PC-9 (cell line): ENCODE measurements at regions not wholly inside any gene's neighbourhood (a gene's known extent, or its start where the extent isn't known, plus 50 kb on each side); places are given as distances from the start of the nearest gene placed in this dataset.

Experiments used
- BruUV-seq: library from RNA; stranded (reverse); fragments of 400-500 nt; replicated peaks from 2 replicates; lab custom pipeline; 2021; lab: Mats Ljungman, UMichigan
- CTCF ChIA-PET: fragments of 300-600 bp; sonication (Branson Sonifier 250); formaldehyde crosslinking; loops from one replicate; lab custom pipeline; 2022; ENCODE audit warnings: antibody characterized with exemption; lab: Charles Lee
- POLR2A ChIA-PET: fragments of 300-600 bp; sonication (Branson Sonifier 250); formaldehyde crosslinking; loops from one replicate; lab custom pipeline; 2022; ENCODE audit warnings: antibody characterized with exemption; ENCODE audit not compliant: unreplicated experiment; lab: Charles Lee
- DNase-seq, 2 experiments: peaks; one replicate each; pipeline versions ENCODE4 v3.0.0 to v3.0.0-alpha.2; 2015 to 2022; ENCODE audit warnings: mixed read lengths in 1 of 2
- H2AFZ ChIP-seq: fragments of 200-600 bp; sonication (generic); 2 replicates; pipeline ENCODE4 v1.8.1; 2017; ENCODE audit warnings: antibody characterized with exemption
- H3F3A ChIP-seq: fragments of 200-600 bp; sonication (generic); 2 replicates; pipeline ENCODE4 v1.8.1; 2017; ENCODE audit warnings: antibody characterized with exemption, mild to moderate bottlenecking, low read depth; ENCODE audit not compliant: insufficient read depth
- H3K27ac ChIP-seq: fragments of 200-600 bp; sonication (generic); 2 replicates; pipeline ENCODE4 v1.6.1; 2016; ENCODE audit warnings: mixed run types
- H3K27me3 ChIP-seq: fragments of 200-600 bp; sonication (generic); 2 replicates; pipeline ENCODE4 v1.6.1; 2016; ENCODE audit warnings: low read depth, mixed run types; ENCODE audit not compliant: insufficient read depth
- H3K36me3 ChIP-seq: fragments of 200-600 bp; sonication (generic); 2 replicates; pipeline ENCODE4 v1.6.1; 2016; ENCODE audit warnings: low read depth, mixed run types
- H3K4me1 ChIP-seq: fragments of 200-600 bp; sonication (generic); replicated peaks from 2 replicates; pipeline ENCODE4 v1.6.1; 2016; ENCODE audit warnings: mixed run types; ENCODE audit not compliant: insufficient read depth
- H3K4me2 ChIP-seq: fragments of 200-600 bp; sonication (generic); 2 replicates; pipeline ENCODE4 v1.6.1; 2017; ENCODE audit warnings: mixed run types
- H3K4me3 ChIP-seq: fragments of 200-600 bp; sonication (generic); 2 replicates; pipeline ENCODE4 v1.6.1; 2016; ENCODE audit warnings: mixed run types
- H3K79me2 ChIP-seq: fragments of 200-600 bp; sonication (generic); 2 replicates; pipeline ENCODE4 v1.6.1; 2017; ENCODE audit warnings: low read depth, mixed run types
- H3K9me2 ChIP-seq: fragments of 200-600 bp; sonication (generic); 2 replicates; pipeline ENCODE4 v1.8.1; 2017; ENCODE audit warnings: mild to moderate bottlenecking; ENCODE audit not compliant: insufficient read depth
- H3K9me3 ChIP-seq: fragments of 200-600 bp; sonication (generic); 2 replicates; pipeline ENCODE4 v1.8.1; 2016; ENCODE audit warnings: low read depth; ENCODE audit not compliant: insufficient read depth
- H4K20me1 ChIP-seq: fragments of 200-600 bp; sonication (generic); 2 replicates; pipeline ENCODE4 v1.8.1; 2017; ENCODE audit not compliant: insufficient read depth
- CTCF ChIP-seq: fragments of 200-600 bp; sonication (generic); conservative IDR thresholded peaks from 2 replicates; pipeline ENCODE4 v1.6.1; 2017; ENCODE audit warnings: mixed run types, antibody characterized with exemption, mild to moderate bottlenecking, moderate library complexity
- EZH2 ChIP-seq: fragments of 200-600 bp; sonication (generic); IDR thresholded peaks from 2 replicates; pipeline ENCODE4 v1.8.0; 2017; ENCODE audit warnings: antibody characterized with exemption, low read depth
- intact Hi-C: fragments of 100-400 bp; cut with micrococcal nuclease; formaldehyde crosslinking; loops from one replicate; pipeline ENCODE4 v1.10.0; 2022; ENCODE audit not compliant: unreplicated experiment

GRCh38 chr12:124099661-124100060, 126.6 kb downstream of the ZNF664 start:
- POLR2A ChIA-PET = no interaction called here
- intact Hi-C loops = no loop called here

GRCh38 chr12:124100572-124101178, 127.7 kb downstream of the ZNF664 start:
- no peak overlapping the region for H3K27ac ChIP-seq
- H3K79me2 ChIP-seq = no peaks in the 10 kb centered on the region
- H3K9me3 ChIP-seq = no peaks in the 10 kb centered on the region
- H3K4me1 ChIP-seq = no peaks in the 10 kb centered on the region
- ChIA-PET CTCF (no interaction called here), POLR2A (no interaction called here)
- H2AFZ ChIP-seq = no peak overlapping the region
- H3F3A ChIP-seq = no peaks in the 10 kb centered on the region
- intact Hi-C loops = no loop called here
- H3K4me3 ChIP-seq = no peak overlapping the region
- TF ChIP-seq EZH2 (no peak), CTCF (no peak)
- no TSS peak for BruUV-seq
- H3K4me2 ChIP-seq = no peak overlapping the region
- H3K9me2 ChIP-seq = no peaks in the 10 kb centered on the region
- H3K27me3 ChIP-seq = peaks cover 72% of the 10 kb centered on the region
- H4K20me1 ChIP-seq = no peaks in the 10 kb centered on the region
- no peak for DNase-seq
- no peaks in the 10 kb centered on the region for H3K36me3 ChIP-seq

More at GRCh38 chr12:124099661-124100060, 126.6 kb downstream of the ZNF664 start:
- CTCF ChIA-PET = no interaction called here
- no TSS peak for BruUV-seq
- Histone ChIP-seq H4K20me1 (no peaks in the 10 kb centered on the region), H3K79me2 (no peaks in the 10 kb centered on the region), H3K4me1 (no peaks in the 10 kb centered on the region), H3K9me2 (no peaks in the 10 kb centered on the region), H3K4me2 (no peak overlapping the region), H3K36me3 (no peaks in the 10 kb centered on the region), H3F3A (no peaks in the 10 kb centered on the region), H3K27me3 (peaks cover 72% of the 10 kb centered on the region), H3K4me3 (no peak overlapping the region), H3K9me3 (no peaks in the 10 kb centered on the region), H2AFZ (no peak overlapping the region), H3K27ac (no peak overlapping the region)
- TF ChIP-seq CTCF = no peak
- no peak for TF ChIP-seq EZH2
- DNase-seq = no peak

- H3K36me3 ChIP-seq = no peaks in the 10 kb centered on the region
- H3K9me3 ChIP-seq = no peaks in the 10 kb centered on the region; the same call in 1 of the 2 replicates
- no peak overlapping the region for H3K4me2 ChIP-seq
- TF ChIP-seq CTCF = no peak
- intact Hi-C loops = no loop called here
- H3K79me2 ChIP-seq = no peaks in the 10 kb centered on the region
- ChIA-PET POLR2A (no interaction called here), CTCF (no interaction called here)
- BruUV-seq = no TSS peak
- no peaks in the 10 kb centered on the region for H3K4me1 ChIP-seq
- no peak overlapping the region for H2AFZ ChIP-seq
- no peak for DNase-seq
- no peak overlapping the region for H3K27ac ChIP-seq
- H3K9me2 ChIP-seq = no peaks in the 10 kb centered on the region
- no peaks in the 10 kb centered on the region for H3F3A ChIP-seq
- H3K27me3 ChIP-seq = peaks cover 38% of the 10 kb centered on the region
- H4K20me1 ChIP-seq = no peaks in the 10 kb centered on the region
- no peak overlapping the region for H3K4me3 ChIP-seq
Observed at GRCh38 chr12:124105546-124105945, 132.5 kb downstream of the ZNF664 start.
